ENCODE measurements at regions not wholly inside any gene's neighbourhood (a gene's known extent, or its start where the extent isn't known, plus 50 kb on each side); places are given as distances from the start of the nearest gene placed in this dataset.
"Not testable (repeated sequence)": the region's sequence is repeated elsewhere in the genome, so short reads cannot be mapped to it uniquely, and the experiment has no call there.

DNA sequence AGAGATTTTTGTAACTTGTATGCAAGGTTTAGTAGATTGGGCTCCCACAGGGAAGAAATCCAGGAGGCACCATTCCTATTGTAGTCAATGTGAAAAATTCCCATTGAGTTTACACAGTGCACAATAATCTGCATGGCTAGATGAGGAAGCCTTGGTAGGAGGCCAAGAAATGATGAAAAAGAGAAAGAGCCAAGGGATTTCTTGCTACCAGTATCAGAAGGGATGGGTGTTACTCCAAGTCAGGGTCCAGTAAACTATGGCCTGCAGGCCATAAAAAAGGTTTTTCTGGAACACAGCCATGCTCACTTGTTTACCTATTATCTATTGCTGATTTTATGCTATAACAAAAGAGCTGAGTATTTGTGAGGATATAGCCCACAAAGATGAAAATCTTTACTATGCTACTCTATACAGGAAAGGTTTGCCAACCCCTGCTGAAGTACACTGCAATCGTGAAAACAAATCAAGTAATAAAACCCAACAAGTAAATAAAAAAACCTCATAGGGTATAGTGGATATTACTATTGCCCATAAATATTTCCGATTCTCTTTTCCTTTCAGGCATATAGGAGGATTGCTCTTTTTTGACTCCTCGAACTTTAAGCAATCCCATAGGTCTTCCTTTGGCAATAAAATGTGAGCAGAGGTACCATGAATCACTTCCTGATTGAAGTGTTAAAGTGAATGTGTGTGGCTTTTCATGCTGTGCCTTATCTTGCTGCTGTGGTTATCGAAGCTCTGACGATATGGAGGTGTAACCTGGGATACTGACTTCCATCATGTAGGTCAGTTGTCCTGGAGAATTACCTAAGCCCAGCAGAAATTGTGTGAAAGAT, 256.3 kb upstream of the MAGI2 start:
- peak; percentile 79 for DNase-seq

DNA sequence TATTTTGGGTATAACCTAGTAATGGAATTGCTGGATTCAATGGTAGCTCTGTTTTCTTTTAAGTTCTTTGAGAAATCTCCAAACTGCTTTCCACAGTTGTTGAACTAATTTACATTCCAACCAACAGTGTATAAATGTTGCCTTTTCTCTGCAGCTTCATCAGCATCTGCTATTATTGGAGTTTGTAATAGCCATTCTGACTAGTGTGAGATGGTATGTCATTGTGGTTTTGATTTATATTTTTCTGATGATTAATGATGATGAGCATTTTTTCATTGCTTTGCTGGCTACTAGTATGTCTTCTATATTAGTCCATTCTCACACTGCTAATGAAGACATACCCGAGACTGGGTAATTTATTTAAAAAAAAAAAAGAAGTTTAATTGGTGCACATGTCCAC, 248.6 kb upstream of the MAGI2 start:
- DNase-seq, result no peak

DNA sequence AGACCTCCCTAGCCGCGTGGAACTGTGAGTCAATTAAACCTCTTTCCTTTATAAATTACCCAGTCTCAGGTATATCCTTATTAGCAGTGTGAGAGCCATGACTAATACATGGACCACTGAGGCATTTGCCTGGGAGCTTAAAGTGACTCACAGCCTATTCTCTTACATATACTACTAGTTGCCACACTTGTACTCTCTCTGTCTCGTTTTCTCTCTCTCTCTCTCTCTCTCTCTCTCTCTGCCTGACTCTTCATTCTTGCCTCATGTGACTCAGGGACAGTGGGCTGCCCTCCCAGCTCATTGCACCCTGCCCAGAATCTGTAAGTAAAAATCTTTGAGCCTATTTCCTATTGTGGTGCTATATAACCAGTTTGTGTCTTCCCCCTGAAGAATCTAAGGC, 238.5 kb upstream of the MAGI2 start:
- no peak for DNase-seq

DNA sequence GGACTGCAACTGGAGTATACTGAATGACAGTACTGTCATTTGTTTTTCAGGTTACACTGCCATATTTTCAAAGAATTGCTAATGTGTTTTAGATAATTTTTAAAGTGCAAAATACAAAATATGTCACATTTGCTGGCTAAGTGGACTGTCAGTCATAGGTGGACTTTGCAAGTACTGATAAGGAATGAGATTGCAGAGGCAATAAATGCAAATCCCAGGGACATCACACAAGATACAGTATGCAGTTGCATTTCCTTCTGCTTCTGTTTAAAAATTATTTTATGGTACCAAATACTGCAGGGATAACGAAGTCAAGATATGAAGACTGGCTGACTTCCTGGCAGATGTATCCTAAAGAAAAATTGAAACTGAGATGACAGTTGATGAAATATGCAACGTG, 237.6 kb upstream of the MAGI2 start:
- DNase-seq, result no peak

DNA sequence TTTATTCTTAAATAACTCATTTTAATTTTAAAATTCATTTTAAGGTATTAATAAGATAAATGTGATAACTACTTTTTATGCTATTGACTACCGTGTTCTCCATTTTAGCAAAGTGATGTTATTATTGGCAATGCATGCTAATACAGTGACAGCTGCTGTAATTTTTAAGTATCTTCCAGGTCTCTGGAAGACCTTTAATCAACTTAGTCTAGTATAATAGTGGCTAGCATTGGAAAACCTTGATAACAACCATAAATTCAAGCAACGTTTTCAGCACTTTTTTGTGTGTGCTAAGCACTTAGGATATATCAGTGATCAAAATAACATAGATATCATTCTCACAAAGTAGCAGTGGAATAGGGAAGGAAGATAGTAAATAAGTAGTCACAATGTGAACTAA, 230.9 kb upstream of the MAGI2 start:
- no peak for DNase-seq

DNA sequence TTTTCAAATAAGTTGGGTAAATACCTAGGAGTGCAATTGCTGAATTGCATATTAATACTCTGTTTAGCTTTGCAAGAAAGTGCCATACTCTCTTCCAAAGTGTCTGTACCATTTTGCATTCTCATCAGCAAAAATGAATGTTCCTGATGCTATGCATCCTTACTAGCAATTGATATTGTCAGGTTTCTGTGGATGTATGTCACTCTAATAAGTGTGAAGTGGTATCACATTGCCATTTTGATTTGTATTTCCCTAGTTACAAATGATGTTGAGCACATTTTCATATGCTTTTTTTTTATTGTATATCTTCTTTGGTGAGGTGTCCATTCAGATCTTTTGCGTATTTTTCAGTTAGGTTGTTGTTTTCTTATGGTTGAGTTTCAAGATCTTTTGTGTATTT, 230.4 kb upstream of the MAGI2 start:
- no peak for DNase-seq

DNA sequence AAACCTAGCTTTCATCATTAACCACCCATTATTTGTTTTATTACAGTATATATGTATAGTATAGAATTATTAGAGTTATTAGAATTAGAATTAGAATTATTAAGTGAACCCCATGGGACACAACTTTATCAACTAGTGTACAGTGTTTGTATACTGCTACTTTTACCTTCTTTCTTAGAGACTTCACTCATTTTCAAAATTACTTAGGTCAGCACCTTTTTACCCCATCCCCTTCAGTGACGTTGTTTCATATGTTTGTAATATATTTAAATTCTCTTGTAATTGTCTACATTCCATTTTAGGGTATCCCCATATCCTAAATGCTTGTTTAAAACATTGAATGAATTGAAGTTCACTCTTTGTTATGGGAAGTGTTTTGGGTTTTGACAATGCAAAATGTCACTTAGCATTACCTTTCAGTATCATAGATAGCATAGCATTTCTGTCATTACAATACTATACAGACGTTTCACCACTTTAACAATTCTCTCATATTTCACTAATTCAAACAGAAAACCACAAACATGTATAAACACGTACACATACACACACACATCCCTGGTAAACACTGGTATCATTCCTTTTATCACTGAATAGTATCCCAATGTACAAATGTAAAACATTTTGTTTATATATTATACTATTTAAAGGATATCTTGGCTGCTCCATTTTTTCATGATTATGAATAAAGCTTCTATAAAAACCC, 229.9 kb upstream of the MAGI2 start:
- no peak for DNase-seq

DNA sequence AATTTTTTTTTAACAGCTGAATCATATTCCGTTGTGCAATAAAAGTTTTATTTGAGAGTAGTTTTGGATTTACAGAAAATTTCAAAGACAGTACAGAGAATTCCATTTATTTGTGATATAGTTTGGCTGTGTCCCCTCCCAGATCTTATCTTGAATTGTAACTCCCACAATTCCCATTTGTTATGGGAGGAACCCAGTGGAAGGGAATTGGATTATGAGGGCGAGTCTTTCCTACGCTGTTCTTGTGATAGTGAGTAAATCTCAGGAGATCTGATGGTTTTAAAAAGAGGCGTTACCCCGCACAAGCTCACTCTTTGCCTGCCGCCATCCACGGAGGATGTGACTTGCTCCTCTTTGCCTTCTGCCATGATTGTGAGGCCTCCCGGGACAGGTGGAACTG, 228.0 kb upstream of the MAGI2 start:
- no peak for DNase-seq

DNA sequence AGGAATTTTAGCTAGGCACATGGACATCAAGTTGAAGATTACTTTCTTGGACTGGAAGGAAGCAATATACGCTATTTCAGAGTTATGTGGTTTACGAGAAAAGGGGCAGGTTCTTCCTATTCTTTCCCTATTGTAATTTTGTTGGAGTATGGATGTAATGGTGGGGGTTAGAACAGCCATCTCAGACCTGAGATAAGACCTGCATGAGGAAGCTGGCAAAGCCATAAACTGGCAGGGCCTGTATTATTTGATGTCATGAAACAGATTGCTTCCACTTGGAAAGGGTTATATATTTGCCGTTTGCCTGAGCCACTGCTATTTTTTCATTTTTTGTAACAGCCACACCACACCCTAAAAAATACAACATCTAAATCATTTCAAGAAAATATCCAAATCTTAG, 220.5 kb upstream of the MAGI2 start:
- no peak for DNase-seq

DNA sequence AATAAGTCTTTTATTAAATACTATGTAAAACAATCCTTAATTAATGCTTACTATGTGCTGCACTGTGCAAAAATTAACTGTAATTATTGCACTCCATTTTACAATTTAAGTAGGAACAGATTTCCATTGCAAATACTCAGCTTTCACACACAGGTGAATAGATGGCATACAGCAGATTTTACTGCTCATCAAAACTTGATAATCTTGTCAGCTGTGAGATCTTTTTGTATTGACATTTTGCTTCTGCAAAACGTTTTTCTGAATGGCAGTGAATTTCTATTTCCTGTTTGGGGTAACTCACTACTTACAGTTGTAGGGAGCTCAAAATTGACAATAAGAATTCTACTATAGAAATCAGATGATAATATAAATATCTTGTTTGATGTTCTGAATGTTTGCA, 220.0 kb upstream of the MAGI2 start:
- no peak for DNase-seq

DNA sequence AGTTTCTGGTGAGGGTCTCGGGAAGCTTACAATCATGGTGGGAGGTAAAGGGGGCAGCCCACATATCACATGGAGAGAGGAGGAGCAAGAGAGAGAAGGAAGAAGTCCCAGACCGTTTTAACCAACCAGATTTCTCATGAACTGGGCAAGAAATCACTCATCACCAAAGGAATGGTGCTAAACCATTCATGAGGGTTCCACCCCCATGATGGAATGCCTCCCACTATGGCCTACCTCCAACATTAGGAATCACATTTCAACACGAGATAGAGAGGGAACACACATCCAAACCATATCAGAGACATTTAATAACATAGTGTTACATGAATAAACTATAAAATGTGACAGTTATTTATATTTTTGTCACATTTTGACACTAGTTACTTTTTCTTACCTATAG, 214.8 kb upstream of the MAGI2 start:
- DNase-seq, result no peak

DNA sequence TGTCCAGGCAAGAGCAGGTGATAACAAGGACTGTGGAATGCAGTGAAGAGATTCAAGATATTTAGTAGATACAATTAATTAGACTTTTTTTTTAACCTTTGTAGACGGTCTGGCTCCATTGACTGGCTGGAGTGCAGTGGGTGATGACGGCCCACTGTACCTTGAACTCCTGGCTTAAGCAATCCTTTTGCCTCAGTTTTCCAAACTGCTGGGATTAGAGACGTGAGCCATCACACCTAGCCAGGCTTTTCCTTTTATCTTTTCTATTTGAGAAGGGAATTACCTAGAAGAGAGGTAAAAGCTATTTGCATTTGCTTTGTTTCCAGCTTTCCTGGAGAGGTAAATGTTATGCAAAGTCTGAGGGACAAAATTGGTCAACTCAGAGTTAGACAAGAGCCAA, 213.0 kb upstream of the MAGI2 start:
- no peak for DNase-seq

DNA sequence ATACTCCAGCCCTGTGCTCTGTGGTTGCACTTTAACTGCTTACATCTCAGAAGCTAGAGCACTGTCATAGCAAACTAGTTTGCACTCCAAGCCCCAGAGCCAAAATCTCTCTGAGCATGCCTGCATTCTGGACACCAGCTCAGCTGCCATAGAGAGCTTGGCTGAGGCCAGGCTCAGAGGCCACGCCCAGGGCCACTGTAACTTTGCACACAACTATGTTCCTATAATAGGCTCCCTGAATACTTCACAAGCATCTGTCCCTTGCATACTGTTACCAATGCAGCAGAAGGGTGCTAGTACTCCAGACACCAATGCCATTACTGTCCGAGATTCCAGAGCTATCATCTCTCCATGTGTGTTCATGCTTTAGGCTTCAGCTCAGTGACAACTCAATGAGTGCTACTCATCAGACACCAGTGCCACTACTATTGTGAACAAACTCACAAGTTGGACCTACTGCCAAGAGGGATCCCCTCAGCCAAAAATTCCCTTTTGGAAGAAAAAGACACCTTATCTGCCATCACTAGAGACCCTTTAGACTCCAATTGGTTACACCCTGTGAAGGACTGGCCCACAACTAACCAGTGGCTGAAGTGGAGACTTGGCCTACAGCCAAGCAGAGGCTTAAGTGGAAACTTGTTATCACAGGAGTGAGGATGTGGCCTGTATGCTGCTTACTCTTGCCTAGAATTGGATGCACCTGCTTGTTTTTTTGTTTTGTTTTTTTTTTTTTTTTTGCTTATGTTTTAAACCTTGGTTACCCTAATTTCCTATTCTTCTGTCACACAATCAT, 211.6 kb upstream of the MAGI2 start:
- peak; percentile 52 for DNase-seq

DNA sequence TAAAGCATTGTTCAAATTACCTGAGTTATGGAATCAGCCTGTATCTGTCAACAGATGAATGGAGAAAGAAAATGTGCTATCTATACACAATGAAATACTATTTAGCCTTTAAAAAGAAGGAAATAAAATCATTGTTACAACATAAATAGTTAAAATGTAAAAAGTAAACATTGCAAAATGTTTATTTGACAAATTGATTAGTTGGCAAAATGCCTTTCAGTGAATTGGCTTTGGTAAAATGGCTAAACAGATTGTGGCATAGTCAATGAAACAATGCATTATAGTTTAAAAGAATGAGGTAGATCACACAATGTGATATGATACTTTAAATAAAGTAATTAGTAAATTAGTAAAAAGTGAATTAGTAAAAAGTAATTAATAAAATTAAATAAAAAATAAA, 204.8 kb upstream of the MAGI2 start:
- no peak for DNase-seq

DNA sequence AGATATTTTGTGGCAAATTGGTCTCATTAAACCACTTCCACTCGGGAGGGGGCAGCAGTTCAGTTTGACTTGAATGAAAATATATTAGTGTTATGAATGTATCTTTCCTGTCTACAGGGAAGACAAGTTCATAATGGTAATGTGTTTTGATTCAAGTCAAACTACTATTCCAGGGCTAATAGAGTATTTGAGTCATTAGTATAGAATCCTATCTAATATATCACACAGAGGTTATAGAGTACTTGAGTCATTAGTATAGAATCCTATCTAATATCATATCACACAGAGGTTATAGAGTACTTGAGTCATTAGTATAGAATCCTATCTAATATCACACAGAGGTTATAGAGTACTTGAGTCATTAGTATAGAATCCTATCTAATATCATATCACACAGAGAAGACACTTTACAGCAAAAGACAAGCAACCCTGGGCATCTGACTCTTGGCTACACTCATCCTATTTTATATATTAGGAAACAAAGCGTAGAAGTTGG, 199.7 kb upstream of the MAGI2 start:
- DNase-seq, result no peak

DNA sequence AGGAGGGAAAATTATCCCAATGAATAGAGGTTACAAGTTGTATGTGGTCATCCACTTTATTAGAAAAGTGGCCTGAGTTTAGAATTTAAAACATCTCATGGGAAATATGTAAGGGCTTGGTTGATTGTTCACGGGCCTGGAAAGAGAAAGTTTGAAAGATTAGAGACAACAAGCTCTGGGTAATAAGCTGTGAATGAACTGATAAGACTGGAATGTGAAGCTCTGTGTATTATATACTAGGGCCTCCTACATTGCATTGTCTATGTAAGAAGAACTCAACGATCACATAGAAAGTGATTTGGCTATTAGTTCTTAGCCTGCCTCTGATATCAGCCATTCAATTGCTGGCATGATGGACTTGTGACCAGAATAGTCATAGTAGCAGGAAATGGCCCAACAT, 199.2 kb upstream of the MAGI2 start:
- no peak for DNase-seq

DNA sequence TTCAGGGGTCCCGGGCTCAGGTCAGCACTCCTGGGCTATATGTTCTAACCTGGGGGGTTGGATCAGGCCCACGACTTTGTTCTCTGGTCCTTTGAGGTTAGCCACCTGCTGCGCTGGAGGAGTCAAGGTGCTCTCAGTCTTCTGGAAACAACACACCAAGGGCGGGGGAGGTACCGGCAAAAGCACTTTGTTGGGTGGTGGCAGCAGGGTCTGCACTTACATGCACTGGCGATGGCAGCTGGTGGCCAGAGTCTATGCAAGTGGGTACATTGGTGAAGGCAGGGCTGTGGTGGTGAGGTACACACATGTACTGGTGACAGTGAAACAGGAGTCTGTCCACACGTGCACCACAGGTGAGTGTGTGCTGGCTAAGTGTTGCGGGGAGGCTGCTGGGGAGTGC, 194.2 kb upstream of the MAGI2 start:
- no peak for DNase-seq

DNA sequence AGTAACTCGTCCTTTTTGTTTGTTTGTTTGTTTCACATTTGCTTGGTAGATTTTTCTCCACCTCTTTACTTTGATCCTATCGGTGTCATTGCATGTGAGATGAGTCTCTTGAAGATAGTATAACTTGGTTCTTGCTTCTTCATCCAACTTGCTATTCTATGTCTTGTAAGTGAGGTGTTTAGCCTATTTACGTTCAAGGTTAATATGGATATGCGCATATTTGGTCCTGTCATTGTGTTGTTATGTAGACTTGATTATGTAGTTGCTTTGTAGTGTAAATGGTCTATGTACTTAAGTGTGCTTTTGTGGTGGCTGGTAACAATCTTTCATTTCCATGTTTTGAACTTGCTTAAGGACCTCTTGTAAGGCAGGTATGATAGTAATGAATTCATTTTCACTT, 192.8 kb upstream of the MAGI2 start:
- no peak for DNase-seq

DNA sequence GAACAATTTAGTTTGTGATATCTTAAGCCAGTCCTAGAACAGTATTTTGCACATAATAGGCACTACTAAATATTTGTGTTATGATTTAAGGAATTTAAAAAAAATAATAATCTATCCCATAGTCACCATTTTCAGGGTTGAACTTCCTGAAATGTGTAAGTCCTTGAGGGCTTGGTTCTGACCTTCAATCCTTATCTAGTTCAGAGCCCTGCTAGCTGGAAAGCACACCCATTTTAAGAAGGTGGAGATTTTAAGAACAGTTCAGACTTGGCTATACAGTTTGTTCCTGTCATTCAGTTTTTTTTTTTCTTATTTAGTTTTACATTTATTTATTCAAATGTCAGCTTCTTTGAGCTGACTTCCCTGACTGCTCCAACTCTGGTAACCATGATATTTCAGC, 183.4 kb upstream of the MAGI2 start:
- DNase-seq, result no peak

DNA sequence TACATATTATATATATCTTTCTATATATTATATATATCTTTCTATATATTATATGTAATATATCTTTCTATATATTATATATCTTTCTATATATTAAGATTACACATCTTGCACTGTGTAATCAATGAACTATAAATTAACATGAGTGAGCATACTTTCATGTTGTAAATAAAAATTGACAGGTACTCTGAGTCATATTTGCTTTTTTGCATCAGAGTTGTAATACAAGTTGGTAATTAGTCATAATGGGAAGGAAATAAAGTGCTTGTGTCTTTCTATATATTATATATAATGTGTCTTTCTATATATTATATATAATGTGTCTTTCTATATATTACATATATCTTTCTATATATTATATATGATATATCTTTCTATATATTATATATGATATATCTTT, 172.5 kb upstream of the MAGI2 start:
- not testable (repeated sequence) for DNase-seq

DNA sequence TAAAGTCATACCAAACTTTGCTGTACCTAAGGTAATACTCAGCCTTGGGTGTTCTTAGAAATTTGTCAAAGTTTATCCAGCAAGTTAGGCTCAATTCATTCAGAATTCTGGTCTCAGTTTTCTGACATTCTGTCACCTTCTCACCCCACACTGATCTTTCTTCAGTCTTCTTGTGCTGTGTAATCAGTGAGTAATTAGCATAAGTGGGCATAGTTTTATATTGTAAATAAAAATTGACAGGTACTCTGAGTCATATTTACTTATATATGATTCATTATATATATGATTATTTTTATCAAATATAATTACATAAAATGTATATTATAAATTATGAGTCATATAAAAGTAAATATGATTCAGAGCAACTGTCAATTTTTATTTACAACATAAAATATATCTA, 170.9 kb upstream of the MAGI2 start:
- no peak for DNase-seq

DNA sequence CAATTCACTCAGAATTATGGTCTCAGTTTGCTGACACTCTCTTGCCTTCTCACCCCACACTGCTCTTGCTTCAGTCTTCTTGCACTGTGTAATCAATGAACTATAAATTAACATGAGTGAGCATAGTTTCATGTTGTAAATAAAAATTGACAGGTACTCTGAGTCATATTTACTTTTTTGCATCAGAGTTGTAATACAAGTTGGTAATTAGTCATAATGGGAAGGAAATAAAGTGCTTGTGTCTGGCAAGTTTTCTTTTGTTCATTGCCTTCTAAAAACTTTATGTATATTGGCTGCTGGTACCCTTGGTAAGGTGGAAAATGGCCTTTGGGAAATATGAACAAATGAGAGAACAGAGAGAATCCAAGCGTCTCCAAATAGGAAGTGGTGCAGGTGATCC, 169.3 kb upstream of the MAGI2 start:
- no peak for DNase-seq

DNA sequence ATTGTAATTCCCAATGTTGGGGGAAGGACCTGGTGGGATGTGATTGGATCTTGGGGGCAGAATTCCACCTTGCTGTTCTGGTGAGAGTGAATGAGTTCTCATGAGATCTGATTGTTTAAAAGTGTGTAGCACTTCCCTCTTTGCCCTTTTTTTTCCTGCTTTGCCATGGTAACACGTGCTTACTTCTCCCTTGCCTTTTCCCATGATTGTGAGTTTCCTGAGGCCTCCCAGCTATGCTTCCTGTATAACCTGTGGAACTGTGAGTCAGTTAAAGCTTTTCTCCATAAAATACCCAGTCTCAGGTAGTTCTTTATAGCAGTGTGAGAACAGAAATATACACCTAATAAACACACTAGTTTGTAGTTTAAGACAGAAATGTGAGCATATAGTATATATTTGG, 166.8 kb upstream of the MAGI2 start:
- no peak for DNase-seq

DNA sequence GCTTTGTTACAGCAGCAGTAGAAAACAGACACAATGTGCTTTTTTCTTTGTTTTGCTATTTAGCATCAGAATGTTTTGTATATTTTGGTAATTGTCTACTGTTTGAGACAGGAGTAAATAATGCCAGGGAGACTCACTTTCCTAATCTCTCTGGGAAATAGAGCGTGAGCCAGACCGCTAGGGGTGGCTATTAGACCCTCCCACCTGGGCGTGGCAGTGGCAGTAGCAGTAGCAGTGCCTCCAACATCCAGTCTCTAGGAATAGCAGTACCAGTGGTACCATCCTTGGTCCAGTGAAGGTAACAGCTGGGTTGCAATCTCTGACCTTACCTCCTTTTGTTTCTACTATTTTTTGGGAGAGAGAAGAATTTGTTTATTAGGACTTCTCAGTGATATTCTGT, 165.7 kb upstream of the MAGI2 start:
- DNase-seq, result no peak
